ENCODE measurements at regions not wholly inside any gene's neighbourhood (a gene's known extent, or its start where the extent isn't known, plus 50 kb on each side); places are given as distances from the start of the nearest gene placed in this dataset.
"Not testable (repeated sequence)": the region's sequence is repeated elsewhere in the genome, so short reads cannot be mapped to it uniquely, and the experiment has no call there.

- not testable (repeated sequence) for DNase-seq (ENCODE audit: low spot score)
Measured at GRCh38 chr20:5386846-5387245, 70.1 kb upstream of the PROKR2 start.

- DNase-seq (ENCODE audit: low spot score) = not testable (repeated sequence)
Measured at GRCh38 chr20:5381527-5381926, 64.8 kb upstream of the PROKR2 start.

GRCh38 chr20:5377484-5377883 lies 60.7 kb upstream of the PROKR2 start:
- no peak for DNase-seq (ENCODE audit: low spot score)

GRCh38 chr20:5376228-5376627 lies 59.5 kb upstream of the PROKR2 start:
- DNase-seq (ENCODE audit: low spot score) = no peak

GRCh38 chr20:5374171-5374570 lies 57.4 kb upstream of the PROKR2 start:
- DNase-seq (ENCODE audit: low spot score) = no peak

- DNase-seq (ENCODE audit: low spot score) = no peak
Measured at GRCh38 chr20:5372371-5372770, 55.6 kb upstream of the PROKR2 start.

GRCh38 chr20:5369629-5370028 lies 52.9 kb upstream of the PROKR2 start:
- DNase-seq (ENCODE audit: low spot score) = no peak

All from GM03348 (cell line).